HCT116 (cell line): ENCODE measurements at regions not wholly inside any gene's neighbourhood (a gene's known extent, or its start where the extent isn't known, plus 50 kb on each side); places are given as distances from the start of the nearest gene placed in this dataset.

ENCODE experiments used
- CEBPB ChIP-seq: IDR thresholded peaks from 2 replicates; pipeline ENCODE4 v1.6.1; 2012; ENCODE audit warnings: low read depth
- EGR1 ChIP-seq: IDR thresholded peaks from 2 replicates; pipeline ENCODE4 v1.6.1; 2012; ENCODE audit warnings: low read depth
- ELF1 ChIP-seq: IDR thresholded peaks from 2 replicates; pipeline ENCODE4 v1.6.1; 2012; ENCODE audit warnings: low read depth, borderline replicate concordance
- EZH2 ChIP-seq: fragments of 200-600 bp; sonication (generic); IDR thresholded peaks from 2 replicates; pipeline ENCODE4 v1.6.1; 2017; ENCODE audit warnings: antibody characterized with exemption, mixed run types
- EZH2phosphoT487 ChIP-seq: fragments of 200-600 bp; IDR thresholded peaks from 2 replicates; pipeline ENCODE4 v1.6.1; 2018; ENCODE audit warnings: antibody characterized with exemption, borderline replicate concordance
- POLR2A ChIP-seq: IDR thresholded peaks from 2 replicates; pipeline ENCODE4 v1.7.0; 2011; ENCODE audit warnings: borderline replicate concordance; ENCODE audit not compliant: insufficient read depth, insufficient read length; ENCODE audit errors: extremely low read depth
- POLR2AphosphoS5 ChIP-seq: IDR thresholded peaks from 2 replicates; pipeline ENCODE4 v1.6.1; 2011; ENCODE audit warnings: mild to moderate bottlenecking, low read depth, low read length, moderate library complexity
- SRF ChIP-seq: IDR thresholded peaks from 2 replicates; pipeline ENCODE4 v1.6.1; 2012; ENCODE audit warnings: low read depth
- YY1 ChIP-seq: IDR thresholded peaks from 2 replicates; pipeline ENCODE4 v1.6.1; 2011; ENCODE audit warnings: low read length, low read depth, moderate library complexity, mild to moderate bottlenecking; ENCODE audit not compliant: insufficient replicate concordance; ENCODE audit errors: extremely low read depth
- TF ChIP-seq, protein P1 (sequence below): IDR thresholded peaks from 2 replicates; pipeline ENCODE4 v1.6.1; 2012
- TF ChIP-seq, protein P2 (sequence below), 3 experiments: fragments of 200-600 bp in 1 of 3; sonication (generic) in 1 of 3; IDR thresholded peaks in 2 of 3; conservative IDR thresholded peaks in 1 of 3; 2 replicates each; pipeline ENCODE4 v1.5.1; 2012 to 2017; ENCODE audit warnings: low read depth in 2 of 3, low read length in 2 of 3, antibody characterized with exemption in 1 of 3, borderline replicate concordance in 1 of 3, control low read depth in 1 of 3, mild to moderate bottlenecking in 1 of 3, mixed read lengths in 1 of 3, mixed run types in 1 of 3, moderate library complexity in 1 of 3; ENCODE audit not compliant: insufficient read depth in 1 of 3
- TF ChIP-seq, protein P3 (sequence below): IDR thresholded peaks from 2 replicates; pipeline ENCODE4 v1.6.1; 2012

DNA sequence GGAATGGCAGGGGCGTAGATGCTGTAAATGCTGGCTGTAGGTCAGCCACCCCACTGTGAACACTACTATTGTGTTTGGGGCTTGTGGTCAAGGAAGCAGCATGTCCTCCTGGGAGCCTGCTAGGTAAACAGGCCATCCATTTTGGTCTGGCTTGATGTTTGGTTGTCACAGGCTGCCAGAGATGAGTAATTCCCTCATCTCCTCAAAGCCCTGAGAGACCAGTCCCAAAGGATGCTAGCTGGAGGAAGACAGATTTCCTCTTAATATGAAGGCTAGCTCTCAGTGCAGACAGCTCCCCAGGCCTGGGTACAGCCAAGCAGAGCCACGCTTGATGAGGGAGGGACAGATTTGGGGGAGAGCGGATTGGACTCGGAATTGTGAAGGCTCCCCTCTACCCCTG is 72.5 kb upstream of the MAP1B start:
- TF ChIP-seq, protein P1, sequence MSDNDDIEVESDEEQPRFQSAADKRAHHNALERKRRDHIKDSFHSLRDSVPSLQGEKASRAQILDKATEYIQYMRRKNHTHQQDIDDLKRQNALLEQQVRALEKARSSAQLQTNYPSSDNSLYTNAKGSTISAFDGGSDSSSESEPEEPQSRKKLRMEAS = no peak
- TF ChIP-seq POLR2A (no peak), EZH2phosphoT487 (no peak), EGR1 (no peak), POLR2AphosphoS5 (no peak), ELF1 (no peak), SRF (no peak), YY1 (no peak), CEBPB (no peak), EZH2 (no peak)
- TF ChIP-seq, protein P2, sequence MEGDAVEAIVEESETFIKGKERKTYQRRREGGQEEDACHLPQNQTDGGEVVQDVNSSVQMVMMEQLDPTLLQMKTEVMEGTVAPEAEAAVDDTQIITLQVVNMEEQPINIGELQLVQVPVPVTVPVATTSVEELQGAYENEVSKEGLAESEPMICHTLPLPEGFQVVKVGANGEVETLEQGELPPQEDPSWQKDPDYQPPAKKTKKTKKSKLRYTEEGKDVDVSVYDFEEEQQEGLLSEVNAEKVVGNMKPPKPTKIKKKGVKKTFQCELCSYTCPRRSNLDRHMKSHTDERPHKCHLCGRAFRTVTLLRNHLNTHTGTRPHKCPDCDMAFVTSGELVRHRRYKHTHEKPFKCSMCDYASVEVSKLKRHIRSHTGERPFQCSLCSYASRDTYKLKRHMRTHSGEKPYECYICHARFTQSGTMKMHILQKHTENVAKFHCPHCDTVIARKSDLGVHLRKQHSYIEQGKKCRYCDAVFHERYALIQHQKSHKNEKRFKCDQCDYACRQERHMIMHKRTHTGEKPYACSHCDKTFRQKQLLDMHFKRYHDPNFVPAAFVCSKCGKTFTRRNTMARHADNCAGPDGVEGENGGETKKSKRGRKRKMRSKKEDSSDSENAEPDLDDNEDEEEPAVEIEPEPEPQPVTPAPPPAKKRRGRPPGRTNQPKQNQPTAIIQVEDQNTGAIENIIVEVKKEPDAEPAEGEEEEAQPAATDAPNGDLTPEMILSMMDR (IDR thresholded peaks at IDR 0.05 in 2 of 3, conservative IDR thresholded peaks at IDR 0.05 in 1 of 3; ENCODE audit: borderline replicate concordance in 1 of 3, insufficient read depth in 1 of 3, low read depth in 2 of 3, low read length in 2 of 3) = no peak
- TF ChIP-seq, protein P3, sequence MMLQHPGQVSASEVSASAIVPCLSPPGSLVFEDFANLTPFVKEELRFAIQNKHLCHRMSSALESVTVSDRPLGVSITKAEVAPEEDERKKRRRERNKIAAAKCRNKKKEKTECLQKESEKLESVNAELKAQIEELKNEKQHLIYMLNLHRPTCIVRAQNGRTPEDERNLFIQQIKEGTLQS = no peak
